ENCODE measurements at regions not wholly inside any gene's neighbourhood (a gene's known extent, or its start where the extent isn't known, plus 50 kb on each side); places are given as distances from the start of the nearest gene placed in this dataset.

DNA sequence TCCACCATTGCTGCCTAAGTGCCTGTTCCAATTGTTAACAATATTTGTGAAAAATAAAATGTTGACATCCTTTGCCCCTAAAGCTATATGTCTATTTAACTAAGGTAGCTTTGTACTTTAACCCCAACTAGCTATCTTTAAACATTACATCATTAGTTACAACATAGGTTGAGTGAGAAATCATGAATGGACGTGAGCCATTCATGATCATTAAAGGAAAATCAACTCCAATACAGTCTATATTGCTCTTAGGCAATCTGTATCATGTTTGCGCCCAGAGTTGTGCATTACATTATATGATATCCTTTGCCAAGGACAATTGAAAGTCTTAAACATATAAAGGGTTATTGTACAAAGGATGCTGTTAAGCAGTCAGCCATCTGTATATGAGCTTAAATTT, 269.6 kb downstream of the ALX1 start:
- in situ Hi-C loops (cut with HindIII; ENCODE audit: extremely low pct_ligation_motif_present, low pct_unique_long_range_greater_than_20kb) = no loop called here
- DNase-seq (ENCODE audit: low spot score) = peak; percentile 10
- no peak overlapping the region for H3K27ac ChIP-seq (ENCODE audit: extremely low read length, insufficient read depth, low read length)
- intact Hi-C loops (cut with micrococcal nuclease; ENCODE audit: unreplicated experiment) = no loop called here
- FAIRE-seq = no peak
- H2AFZ ChIP-seq (ENCODE audit: low read length) = no peak overlapping the region
- 0% methylated on average over 2 of the region's 2 CpGs for WGBS (ENCODE audit: low lambda C conversion rate)
- TF ChIP-seq SOX5 (CRISPR knock-in tag; IDR thresholded peaks at IDR 0.05; ENCODE audit: borderline replicate concordance) = no peak
- TF ChIP-seq NR2F6 (IDR thresholded peaks at IDR 0.05) = no peak
- TF ChIP-seq NR2F6 (CRISPR knock-in tag; IDR thresholded peaks at IDR 0.05) = no peak
- TF ChIP-seq CEBPG (CRISPR knock-in tag; IDR thresholded peaks at IDR 0.05) = 0 out of 2 replicates have a peak, but pooled peaks have one; percentile 33
- no peak for TF ChIP-seq SMARCE1 (IDR thresholded peaks at IDR 0.05; ENCODE audit: borderline replicate concordance)
- no peak for TF ChIP-seq MXI1 (IDR thresholded peaks at IDR 0.05; ENCODE audit: borderline replicate concordance, low read depth, low read length)
- TF ChIP-seq HNRNPLL (IDR thresholded peaks at IDR 0.05; ENCODE audit: low read depth, low read length, poor library complexity, severe bottlenecking) = no peak
- no peak for TF ChIP-seq ZBTB1 (CRISPR knock-in tag; IDR thresholded peaks at IDR 0.05; ENCODE audit: borderline replicate concordance)
- TF ChIP-seq ISL2 (CRISPR knock-in tag; IDR thresholded peaks at IDR 0.05) = no peak
- peak; percentile 47 for TF ChIP-seq ATF7 (IDR thresholded peaks at IDR 0.05)
- no peak for TF ChIP-seq ATF7 (CRISPR knock-in tag; IDR thresholded peaks at IDR 0.05)
- TF ChIP-seq ZNF552 (CRISPR knock-in tag; IDR thresholded peaks at IDR 0.05; ENCODE audit: borderline replicate concordance) = no peak
- no peak for TF ChIP-seq ZFP36 (IDR thresholded peaks at IDR 0.05; ENCODE audit: borderline replicate concordance, low read depth, low read length, partially characterized antibody)
- TF ChIP-seq HDAC1 (CRISPR knock-in tag; IDR thresholded peaks at IDR 0.05) = no peak
- TF ChIP-seq SIN3B (IDR thresholded peaks at IDR 0.05; ENCODE audit: low read length) = no peak
- no peak for TF ChIP-seq ZNF670 (CRISPR knock-in tag; IDR thresholded peaks at IDR 0.05; ENCODE audit: borderline replicate concordance)
- TF ChIP-seq CEBPB (IDR thresholded peaks at IDR 0.05; ENCODE audit: borderline replicate concordance, low read depth, low read length) = 0 out of 2 replicates have a peak, but pooled peaks have one; percentile 12
- H3K36me3 ChIP-seq (replicated peaks in 1 of 2; ENCODE audit: control insufficient read depth in 1 of 2, insufficient read depth in 2 of 2, low read length in 2 of 2) = no peaks in the 10 kb centered on the region
- ATAC-seq = no peak
- no peak overlapping the region for H3K9ac ChIP-seq (ENCODE audit: insufficient read depth, low read depth, low read length)
- peaks cover 15% of the 10 kb centered on the region for H3K4me1 ChIP-seq (ENCODE audit: insufficient read depth, low read length)
- ChIA-PET CTCF (ENCODE audit: low intra/inter-chr PET ratio, low total read pairs) (no interaction called here), POLR2A (no interaction called here)
- BruUV-seq (replicated peaks) = no TSS peak
- no peaks in the 10 kb centered on the region for H3K79me2 ChIP-seq (ENCODE audit: insufficient read depth, low read length)
- H3K27me3 ChIP-seq (ENCODE audit: control insufficient read depth in 1 of 2, insufficient read depth in 2 of 2, low read length in 2 of 2) = no peaks in the 10 kb centered on the region
- H3K4me3 ChIP-seq (replicated peaks in 1 of 3; ENCODE audit: insufficient read depth in 1 of 3, low read depth in 2 of 3, low read length in 3 of 3) = no peak overlapping the region
- H3K9me3 ChIP-seq (ENCODE audit: low read length) = no peaks in the 10 kb centered on the region
- H3K4me2 ChIP-seq (ENCODE audit: low read depth, low read length) = no peak overlapping the region
- H4K20me1 ChIP-seq (ENCODE audit: insufficient read depth, low read length) = no peaks in the 10 kb centered on the region

Data from HepG2 (cell line).